Neuron (in vitro differentiated cells): ENCODE measurements at regions not wholly inside any gene's neighbourhood (a gene's known extent, or its start where the extent isn't known, plus 50 kb on each side); places are given as distances from the start of the nearest gene placed in this dataset.

Experiments
- H2AFZ ChIP-seq: one replicate; pipeline ENCODE4 v1.6.1; 2013; ENCODE audit warnings: low read depth, mild to moderate bottlenecking, inconsistent platforms, low read length, moderate library complexity
- H3K27me3 ChIP-seq: one replicate; pipeline ENCODE4 v1.6.1; 2013; ENCODE audit warnings: low read length; ENCODE audit not compliant: insufficient read depth
- H3K36me3 ChIP-seq: one replicate; pipeline ENCODE4 v1.6.1; 2013; ENCODE audit warnings: low read length; ENCODE audit not compliant: insufficient read depth
- H3K4me1 ChIP-seq: one replicate; pipeline ENCODE4 v1.6.1; 2013; ENCODE audit warnings: low read length; ENCODE audit not compliant: insufficient read depth
- H3K4me3 ChIP-seq: 2 replicates; pipeline ENCODE4 v1.5.1; 2013; ENCODE audit warnings: mild to moderate bottlenecking, low read length, moderate library complexity
- H3K9me3 ChIP-seq: one replicate; pipeline ENCODE4 v1.6.1; 2013; ENCODE audit warnings: low read length

- no peaks in the 10 kb centered on the region for H3K4me1 ChIP-seq
- no peaks in the 10 kb centered on the region for H3K36me3 ChIP-seq
- no peak overlapping the region for H3K4me3 ChIP-seq
- no peak overlapping the region for H2AFZ ChIP-seq
- peaks cover 2% of the 10 kb centered on the region for H3K27me3 ChIP-seq
- no peaks in the 10 kb centered on the region for H3K9me3 ChIP-seq
Measured at GRCh38 chr10:78802866-78803265, 265.9 kb upstream of the ZMIZ1 start.

GRCh38 chr10:78803710-78804109 lies 265.1 kb upstream of the ZMIZ1 start:
- H2AFZ ChIP-seq: no peak overlapping the region
- H3K9me3 ChIP-seq: no peaks in the 10 kb centered on the region
- peaks cover 2% of the 10 kb centered on the region for H3K27me3 ChIP-seq
- no peaks in the 10 kb centered on the region for H3K4me1 ChIP-seq
- no peaks in the 10 kb centered on the region for H3K36me3 ChIP-seq
- no peak overlapping the region for H3K4me3 ChIP-seq

GRCh38 chr10:78804411-78805032 lies 264.2 kb upstream of the ZMIZ1 start:
- Histone ChIP-seq H3K9me3 (no peaks in the 10 kb centered on the region), H3K4me1 (no peaks in the 10 kb centered on the region), H2AFZ (no peak overlapping the region), H3K4me3 (no peak overlapping the region), H3K27me3 (peaks cover 2% of the 10 kb centered on the region), H3K36me3 (no peaks in the 10 kb centered on the region)

- Histone ChIP-seq H3K27me3 (peaks cover 2% of the 10 kb centered on the region), H3K4me3 (no peak overlapping the region), H3K36me3 (no peaks in the 10 kb centered on the region), H3K4me1 (no peaks in the 10 kb centered on the region), H3K9me3 (no peaks in the 10 kb centered on the region), H2AFZ (no peak overlapping the region)
Measured at GRCh38 chr10:78805176-78805575, 263.6 kb upstream of the ZMIZ1 start.

GRCh38 chr10:78806681-78807221 lies 262.0 kb upstream of the ZMIZ1 start:
- H2AFZ ChIP-seq: no peak overlapping the region
- H3K36me3 ChIP-seq: no peaks in the 10 kb centered on the region
- no peak overlapping the region for H3K4me3 ChIP-seq
- H3K27me3 ChIP-seq: peaks cover 2% of the 10 kb centered on the region
- H3K9me3 ChIP-seq: no peaks in the 10 kb centered on the region
- no peaks in the 10 kb centered on the region for H3K4me1 ChIP-seq

GRCh38 chr10:78807504-78808203 lies 261.1 kb upstream of the ZMIZ1 start:
- Histone ChIP-seq H3K27me3 (peaks cover 2% of the 10 kb centered on the region), H3K9me3 (no peaks in the 10 kb centered on the region), H3K4me3 (no peak overlapping the region), H3K4me1 (no peaks in the 10 kb centered on the region), H3K36me3 (no peaks in the 10 kb centered on the region), H2AFZ (no peak overlapping the region)

- H3K4me3 ChIP-seq: no peak overlapping the region
- no peaks in the 10 kb centered on the region for H3K4me1 ChIP-seq
- H3K27me3 ChIP-seq: peaks cover 2% of the 10 kb centered on the region
- H3K9me3 ChIP-seq: no peaks in the 10 kb centered on the region
- no peak overlapping the region for H2AFZ ChIP-seq
- H3K36me3 ChIP-seq: no peaks in the 10 kb centered on the region
Measured at GRCh38 chr10:78808286-78808685, 260.5 kb upstream of the ZMIZ1 start.

GRCh38 chr10:78808736-78809367 lies 259.9 kb upstream of the ZMIZ1 start:
- Histone ChIP-seq H3K9me3 (no peaks in the 10 kb centered on the region), H2AFZ (no peak overlapping the region), H3K4me1 (no peaks in the 10 kb centered on the region), H3K4me3 (no peak overlapping the region), H3K27me3 (peaks cover 2% of the 10 kb centered on the region), H3K36me3 (no peaks in the 10 kb centered on the region)

- no peaks in the 10 kb centered on the region for H3K4me1 ChIP-seq
- no peak overlapping the region for H3K4me3 ChIP-seq
Measured at GRCh38 chr10:78811174-78811573, 257.6 kb upstream of the ZMIZ1 start.

GRCh38 chr10:78812571-78813318 lies 256.0 kb upstream of the ZMIZ1 start:
- H3K9me3 ChIP-seq: no peaks in the 10 kb centered on the region
- no peaks in the 10 kb centered on the region for H3K36me3 ChIP-seq
- no peaks in the 10 kb centered on the region for H3K27me3 ChIP-seq
- no peak overlapping the region for H2AFZ ChIP-seq
- peaks cover 2% of the 10 kb centered on the region for H3K4me1 ChIP-seq
- H3K4me3 ChIP-seq: no peak overlapping the region

More at GRCh38 chr10:78811174-78811573, 257.6 kb upstream of the ZMIZ1 start:
- Histone ChIP-seq H3K9me3 (no peaks in the 10 kb centered on the region), H2AFZ (no peak overlapping the region), H3K27me3 (peaks cover 2% of the 10 kb centered on the region), H3K36me3 (no peaks in the 10 kb centered on the region)

- Histone ChIP-seq H3K4me3 (no peak overlapping the region), H3K36me3 (no peaks in the 10 kb centered on the region), H3K9me3 (no peaks in the 10 kb centered on the region), H3K4me1 (peaks cover 5% of the 10 kb centered on the region), H3K27me3 (no peaks in the 10 kb centered on the region), H2AFZ (no peak overlapping the region)
Measured at GRCh38 chr10:78813526-78813925, 255.2 kb upstream of the ZMIZ1 start.

- H3K36me3 ChIP-seq: no peaks in the 10 kb centered on the region
- no peak overlapping the region for H3K4me3 ChIP-seq
- H3K9me3 ChIP-seq: no peaks in the 10 kb centered on the region
- H3K27me3 ChIP-seq: no peaks in the 10 kb centered on the region
- H2AFZ ChIP-seq: no peak overlapping the region
- peaks cover 5% of the 10 kb centered on the region for H3K4me1 ChIP-seq
Measured at GRCh38 chr10:78813998-78814399, 254.8 kb upstream of the ZMIZ1 start.

- H3K4me3 ChIP-seq: no peak overlapping the region
- no peaks in the 10 kb centered on the region for H3K27me3 ChIP-seq
- H2AFZ ChIP-seq: no peak overlapping the region
- H3K4me1 ChIP-seq: peaks cover 5% of the 10 kb centered on the region
- H3K36me3 ChIP-seq: no peaks in the 10 kb centered on the region
- H3K9me3 ChIP-seq: no peaks in the 10 kb centered on the region
Measured at GRCh38 chr10:78814407-78814806, 254.4 kb upstream of the ZMIZ1 start.
